ENCODE measurements at regions not wholly inside any gene's neighbourhood (a gene's known extent, or its start where the extent isn't known, plus 50 kb on each side); places are given as distances from the start of the nearest gene placed in this dataset.

DNA sequence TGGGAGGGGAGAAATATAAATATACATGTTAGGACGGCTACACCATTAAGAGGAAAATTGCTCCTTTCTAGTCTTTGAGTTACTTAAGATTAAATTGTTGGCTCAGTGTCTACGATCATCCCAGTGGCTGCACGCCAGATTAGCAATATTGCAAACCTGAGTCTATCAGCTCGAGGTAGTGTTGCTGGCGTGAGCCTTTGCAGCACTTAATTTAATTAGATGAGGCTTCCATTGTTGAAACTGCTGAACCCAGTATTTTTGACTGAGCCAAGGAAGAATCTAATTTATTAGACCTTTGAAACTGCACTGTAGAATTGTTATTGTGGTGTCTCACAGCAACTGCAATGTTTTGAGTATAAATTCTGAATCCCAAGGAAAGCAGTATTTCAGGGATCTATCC lies 782.4 kb upstream of the ROBO1 start:
- no peak for TF ChIP-seq EZH2 (IDR thresholded peaks at IDR 0.05; ENCODE audit: insufficient read depth, poor library complexity, severe bottlenecking)
- TF ChIP-seq EZH2phosphoT487 (IDR thresholded peaks at IDR 0.05; ENCODE audit: insufficient read depth, low read depth) = no peak
- H3K36me3 ChIP-seq (ENCODE audit: low read depth) = no peaks in the 10 kb centered on the region
- H3K9ac ChIP-seq = no peak overlapping the region
- no peaks in the 10 kb centered on the region for H3K9me3 ChIP-seq (ENCODE audit: low read depth)
- H3K79me2 ChIP-seq (ENCODE audit: insufficient read depth) = no peaks in the 10 kb centered on the region
- no peak overlapping the region for H3K4me2 ChIP-seq (ENCODE audit: unreplicated experiment)
- no peaks in the 10 kb centered on the region for H4K20me1 ChIP-seq (ENCODE audit: insufficient read depth)
- H2AFZ ChIP-seq = no peak overlapping the region
- H3K4me3 ChIP-seq = no peak overlapping the region
- in situ Hi-C loops (cut with MboI) = no loop called here
- DNase-seq = no peak
- H3K9me2 ChIP-seq (ENCODE audit: insufficient read depth) = no peaks in the 10 kb centered on the region
- H3F3A ChIP-seq (ENCODE audit: insufficient read depth) = no peaks in the 10 kb centered on the region
- H3K27ac ChIP-seq = no peak overlapping the region
- 42 to 57% methylated on average over 5 of the region's 5 CpGs for WGBS, 2 experiments (ENCODE audit: low coverage in 1 of 2, low lambda C conversion rate in 2 of 2, missing lambda C conversion rate in 2 of 2)
- H3K4me1 ChIP-seq (ENCODE audit: insufficient read depth) = no peaks in the 10 kb centered on the region
- no peaks in the 10 kb centered on the region for H3K27me3 ChIP-seq (replicated peaks; ENCODE audit: insufficient read depth)

DNA sequence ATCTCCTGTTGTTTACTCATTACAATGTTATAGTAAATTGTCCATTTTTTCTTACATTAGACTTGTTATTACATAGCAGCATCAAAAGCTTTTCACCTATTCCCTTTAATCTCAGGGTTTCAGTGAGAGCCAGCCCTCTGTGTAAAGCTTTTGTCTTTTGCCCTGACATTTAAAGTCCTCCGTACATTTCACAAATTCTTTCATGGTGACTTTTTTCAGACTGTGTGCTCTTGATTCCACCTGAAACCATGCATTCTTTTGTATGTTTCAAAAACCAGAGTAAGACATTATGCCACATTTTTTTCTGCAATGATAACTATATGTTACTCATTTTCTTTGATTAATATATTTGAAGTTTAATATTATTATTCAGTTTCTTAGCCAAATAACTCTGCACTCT lies 781.4 kb upstream of the ROBO1 start:
- Histone ChIP-seq H3K4me1 (ENCODE audit: insufficient read depth) (no peaks in the 10 kb centered on the region), H4K20me1 (ENCODE audit: insufficient read depth) (no peaks in the 10 kb centered on the region), H3K27me3 (replicated peaks; ENCODE audit: insufficient read depth) (no peaks in the 10 kb centered on the region), H3K27ac (no peak overlapping the region), H3K36me3 (ENCODE audit: low read depth) (no peaks in the 10 kb centered on the region), H3K9ac (no peak overlapping the region), H3K4me2 (ENCODE audit: unreplicated experiment) (no peak overlapping the region), H3K9me2 (ENCODE audit: insufficient read depth) (no peaks in the 10 kb centered on the region), H3K9me3 (ENCODE audit: low read depth) (no peaks in the 10 kb centered on the region), H2AFZ (no peak overlapping the region), H3F3A (ENCODE audit: insufficient read depth) (no peaks in the 10 kb centered on the region), H3K4me3 (no peak overlapping the region), H3K79me2 (ENCODE audit: insufficient read depth) (no peaks in the 10 kb centered on the region)
- DNase-seq = no peak
- WGBS, 2 experiments (ENCODE audit: low coverage in 1 of 2, low lambda C conversion rate in 2 of 2, missing lambda C conversion rate in 2 of 2) = 47 to 78% methylated on average over 1 of the region's 1 CpG
- in situ Hi-C loops (cut with MboI) = no loop called here
- no peak for TF ChIP-seq EZH2 (IDR thresholded peaks at IDR 0.05; ENCODE audit: insufficient read depth, poor library complexity, severe bottlenecking)
- no peak for TF ChIP-seq EZH2phosphoT487 (IDR thresholded peaks at IDR 0.05; ENCODE audit: insufficient read depth, low read depth)

DNA sequence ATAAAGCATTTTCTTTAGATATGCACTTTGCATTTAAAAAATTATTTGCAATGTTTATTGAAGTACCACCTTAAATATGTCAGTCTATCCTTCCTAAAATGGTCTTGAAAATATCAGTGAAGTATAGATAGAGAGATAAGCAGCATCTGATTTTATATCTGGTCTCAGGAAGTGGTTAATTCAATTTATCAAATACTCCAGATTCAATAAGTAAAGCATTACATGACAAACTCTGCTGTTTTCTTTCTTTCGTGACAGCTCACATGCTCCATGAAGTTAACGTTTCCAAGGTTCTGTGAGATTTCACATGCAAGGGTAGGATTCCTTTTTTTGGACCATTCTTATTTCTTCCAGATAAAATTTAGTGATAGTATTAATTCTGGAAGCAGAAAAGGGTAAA lies 775.4 kb upstream of the ROBO1 start:
- 51 to 57% methylated on average over 2 of the region's 2 CpGs for WGBS, 2 experiments (ENCODE audit: low coverage in 1 of 2, low lambda C conversion rate in 2 of 2, missing lambda C conversion rate in 2 of 2)
- H3K4me2 ChIP-seq (ENCODE audit: unreplicated experiment) = no peak overlapping the region
- no peaks in the 10 kb centered on the region for H3K79me2 ChIP-seq (ENCODE audit: insufficient read depth)
- no peaks in the 10 kb centered on the region for H3K4me1 ChIP-seq (ENCODE audit: insufficient read depth)
- no peak overlapping the region for H3K27ac ChIP-seq
- in situ Hi-C loops (cut with MboI) = no loop called here
- no peaks in the 10 kb centered on the region for H3F3A ChIP-seq (ENCODE audit: insufficient read depth)
- DNase-seq = no peak
- H3K9me2 ChIP-seq (ENCODE audit: insufficient read depth) = no peaks in the 10 kb centered on the region
- H3K4me3 ChIP-seq = no peak overlapping the region
- H3K36me3 ChIP-seq (ENCODE audit: low read depth) = no peaks in the 10 kb centered on the region
- no peak overlapping the region for H3K9ac ChIP-seq
- H3K27me3 ChIP-seq (replicated peaks; ENCODE audit: insufficient read depth) = no peaks in the 10 kb centered on the region
- H4K20me1 ChIP-seq (ENCODE audit: insufficient read depth) = no peaks in the 10 kb centered on the region
- no peaks in the 10 kb centered on the region for H3K9me3 ChIP-seq (ENCODE audit: low read depth)
- TF ChIP-seq EZH2phosphoT487 (IDR thresholded peaks at IDR 0.05; ENCODE audit: insufficient read depth, low read depth) (no peak), EZH2 (IDR thresholded peaks at IDR 0.05; ENCODE audit: insufficient read depth, poor library complexity, severe bottlenecking) (no peak)
- no peak overlapping the region for H2AFZ ChIP-seq

DNA sequence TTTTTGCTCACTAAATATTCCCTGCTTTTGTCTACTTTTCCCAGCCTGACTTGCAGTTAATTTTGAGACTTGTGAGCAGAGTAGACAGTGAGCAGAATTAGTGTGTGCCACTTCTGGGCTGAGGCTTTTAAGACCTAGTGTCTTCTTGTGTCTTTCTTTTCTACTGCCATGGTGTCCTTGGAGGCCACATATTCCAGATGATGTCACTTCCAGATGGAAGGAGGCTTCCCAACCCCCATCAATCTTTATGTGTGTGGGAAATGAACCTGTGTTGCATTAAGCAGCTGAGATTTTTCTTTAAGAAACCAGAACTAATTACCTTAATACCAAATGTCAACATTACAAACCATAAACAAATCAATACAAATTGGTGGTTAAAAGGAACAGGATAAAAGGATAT lies 774.7 kb upstream of the ROBO1 start:
- Histone ChIP-seq H4K20me1 (ENCODE audit: insufficient read depth) (no peaks in the 10 kb centered on the region), H3K9ac (no peak overlapping the region), H3F3A (ENCODE audit: insufficient read depth) (no peaks in the 10 kb centered on the region), H3K4me1 (ENCODE audit: insufficient read depth) (no peaks in the 10 kb centered on the region), H3K4me3 (no peak overlapping the region), H3K27me3 (replicated peaks; ENCODE audit: insufficient read depth) (no peaks in the 10 kb centered on the region), H3K9me3 (ENCODE audit: low read depth) (no peaks in the 10 kb centered on the region), H3K27ac (no peak overlapping the region), H3K36me3 (ENCODE audit: low read depth) (no peaks in the 10 kb centered on the region), H3K79me2 (ENCODE audit: insufficient read depth) (no peaks in the 10 kb centered on the region), H3K4me2 (ENCODE audit: unreplicated experiment) (no peak overlapping the region), H3K9me2 (ENCODE audit: insufficient read depth) (no peaks in the 10 kb centered on the region), H2AFZ (no peak overlapping the region)
- in situ Hi-C loops (cut with MboI) = no loop called here
- TF ChIP-seq EZH2phosphoT487 (IDR thresholded peaks at IDR 0.05; ENCODE audit: insufficient read depth, low read depth) = no peak
- no peak for TF ChIP-seq EZH2 (IDR thresholded peaks at IDR 0.05; ENCODE audit: insufficient read depth, poor library complexity, severe bottlenecking)
- no peak for DNase-seq

DNA sequence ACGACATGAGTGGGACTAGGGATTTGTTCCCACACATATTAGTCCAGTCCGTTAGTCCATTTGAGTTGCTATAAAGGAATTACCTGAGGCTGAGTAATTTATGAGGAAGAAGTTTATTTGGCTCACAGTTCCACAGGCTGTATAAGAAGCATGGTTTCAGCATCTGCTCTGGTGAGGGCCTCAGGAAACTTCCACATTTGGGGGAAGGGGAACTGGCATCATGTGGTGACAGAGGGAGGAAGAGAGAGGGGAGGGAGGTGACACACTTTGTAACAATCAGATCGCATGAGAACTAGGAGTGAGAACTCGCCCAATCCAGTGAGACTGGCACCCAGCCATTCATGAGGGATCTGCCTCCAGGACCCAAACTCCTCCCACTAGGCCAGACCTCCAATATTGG lies 769.9 kb upstream of the ROBO1 start:
- 41 to 42% methylated on average over 4 of the region's 4 CpGs for WGBS, 2 experiments (ENCODE audit: low coverage in 1 of 2, low lambda C conversion rate in 2 of 2, missing lambda C conversion rate in 2 of 2)
- Histone ChIP-seq H3K36me3 (ENCODE audit: low read depth) (no peaks in the 10 kb centered on the region), H3F3A (ENCODE audit: insufficient read depth) (no peaks in the 10 kb centered on the region), H3K9ac (no peak overlapping the region), H3K9me2 (ENCODE audit: insufficient read depth) (no peaks in the 10 kb centered on the region), H3K4me2 (ENCODE audit: unreplicated experiment) (no peak overlapping the region), H2AFZ (no peak overlapping the region), H3K79me2 (ENCODE audit: insufficient read depth) (no peaks in the 10 kb centered on the region), H4K20me1 (ENCODE audit: insufficient read depth) (no peaks in the 10 kb centered on the region), H3K4me3 (no peak overlapping the region), H3K27ac (no peak overlapping the region), H3K9me3 (ENCODE audit: low read depth) (no peaks in the 10 kb centered on the region), H3K4me1 (ENCODE audit: insufficient read depth) (no peaks in the 10 kb centered on the region), H3K27me3 (replicated peaks; ENCODE audit: insufficient read depth) (no peaks in the 10 kb centered on the region)
- in situ Hi-C loops (cut with MboI) = no loop called here
- no peak for DNase-seq
- TF ChIP-seq EZH2 (IDR thresholded peaks at IDR 0.05; ENCODE audit: insufficient read depth, poor library complexity, severe bottlenecking) (no peak), EZH2phosphoT487 (IDR thresholded peaks at IDR 0.05; ENCODE audit: insufficient read depth, low read depth) (no peak)
